ENCODE measurements at regions not wholly inside any gene's neighbourhood (a gene's known extent, or its start where the extent isn't known, plus 50 kb on each side); places are given as distances from the start of the nearest gene placed in this dataset.

DNA sequence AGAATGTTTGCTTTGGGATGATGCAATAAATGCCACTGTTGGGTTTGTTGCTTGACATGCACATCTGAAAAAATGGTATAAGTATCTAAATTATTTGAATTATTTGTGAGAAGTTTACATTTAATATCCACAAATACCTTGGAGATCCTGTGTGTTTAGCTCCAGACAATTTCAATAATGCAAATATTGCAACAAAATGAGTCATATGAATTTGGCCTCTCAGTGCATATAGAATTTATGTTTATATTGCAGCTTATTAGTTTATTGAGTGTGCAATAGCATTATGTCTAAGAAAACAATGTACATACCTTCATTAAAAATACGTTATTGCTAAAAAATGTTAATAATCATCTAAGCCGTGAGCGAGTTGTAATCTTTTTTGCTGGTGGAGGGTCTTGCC is 153.3 kb downstream of the FSCB start:
- TF ChIP-seq SALL2 (CRISPR knock-in tag; IDR thresholded peaks at IDR 0.05) (no peak), ZNF503 (CRISPR knock-in tag; IDR thresholded peaks at IDR 0.05) (no peak), YEATS2 (CRISPR knock-in tag; IDR thresholded peaks at IDR 0.05; ENCODE audit: borderline replicate concordance) (no peak), REL (CRISPR knock-in tag; conservative IDR thresholded peaks at IDR 0.05) (no peak), KAT7 (CRISPR knock-in tag; IDR thresholded peaks at IDR 0.05; ENCODE audit: borderline replicate concordance) (no peak), CENPT (CRISPR knock-in tag; IDR thresholded peaks at IDR 0.05; ENCODE audit: low read depth) (no peak), TCF12 (IDR thresholded peaks at IDR 0.05) (no peak), TCF12 (CRISPR knock-in tag; IDR thresholded peaks at IDR 0.05) (no peak), ZNF251 (CRISPR knock-in tag; IDR thresholded peaks at IDR 0.05) (no peak), ZFYVE20 (CRISPR knock-in tag; IDR thresholded peaks at IDR 0.05; ENCODE audit: borderline replicate concordance, low read depth) (no peak), ZNF382 (CRISPR knock-in tag; IDR thresholded peaks at IDR 0.05; ENCODE audit: borderline replicate concordance) (no peak), SNAI1 (CRISPR knock-in tag; IDR thresholded peaks at IDR 0.05; ENCODE audit: borderline replicate concordance) (no peak), ZNF720 (CRISPR knock-in tag; IDR thresholded peaks at IDR 0.05) (no peak), JDP2 (CRISPR knock-in tag; IDR thresholded peaks at IDR 0.05; ENCODE audit: borderline replicate concordance) (no peak), JUN (CRISPR knock-in tag; IDR thresholded peaks at IDR 0.05) (no peak), ZBTB38 (CRISPR knock-in tag; IDR thresholded peaks at IDR 0.05) (no peak), DR1 (CRISPR knock-in tag; IDR thresholded peaks at IDR 0.05) (no peak)
- H3K9ac ChIP-seq (ENCODE audit: insufficient read depth, low read depth, low read length), result no peak overlapping the region
- ChIA-PET CTCF (ENCODE audit: low intra/inter-chr PET ratio, low total read pairs) (no interaction called here), POLR2A (no interaction called here)
- H3K4me1 ChIP-seq (ENCODE audit: insufficient read depth, low read length), result no peaks in the 10 kb centered on the region
- H4K20me1 ChIP-seq (ENCODE audit: insufficient read depth, low read length), result no peaks in the 10 kb centered on the region
- H3K36me3 ChIP-seq (replicated peaks in 1 of 2; ENCODE audit: control insufficient read depth in 1 of 2, insufficient read depth in 2 of 2, low read length in 2 of 2), result no peaks in the 10 kb centered on the region
- BruUV-seq (replicated peaks), result no TSS peak
- DNase-seq (ENCODE audit: low spot score) (no peak), ATAC-seq (no peak), FAIRE-seq (no peak)
- H2AFZ ChIP-seq (ENCODE audit: low read length), result no peak overlapping the region
- intact Hi-C loops (cut with micrococcal nuclease; ENCODE audit: unreplicated experiment) (no loop called here), in situ Hi-C loops (cut with HindIII; ENCODE audit: extremely low pct_ligation_motif_present, low pct_unique_long_range_greater_than_20kb) (no loop called here)
- no peaks in the 10 kb centered on the region for H3K27me3 ChIP-seq (ENCODE audit: control insufficient read depth in 1 of 2, insufficient read depth in 2 of 2, low read length in 2 of 2)
- H3K79me2 ChIP-seq (ENCODE audit: insufficient read depth, low read length), result no peaks in the 10 kb centered on the region
- H3K9me3 ChIP-seq (ENCODE audit: low read length), result peaks cover 62% of the 10 kb centered on the region
- H3K4me3 ChIP-seq (replicated peaks in 1 of 3; ENCODE audit: insufficient read depth in 1 of 3, low read depth in 2 of 3, low read length in 3 of 3), result no peak overlapping the region
- H3K4me2 ChIP-seq (ENCODE audit: low read depth, low read length), result no peak overlapping the region
- H3K27ac ChIP-seq (ENCODE audit: extremely low read length, insufficient read depth, low read length), result no peak overlapping the region
- WGBS (ENCODE audit: low lambda C conversion rate), result 63% methylated on average over 3 of the region's 3 CpGs
